NCI-H2081 treated with DMSO at 0.1 percent for 48 hours (cell line): ENCODE measurements at regions not wholly inside any gene's neighbourhood (a gene's known extent, or its start where the extent isn't known, plus 50 kb on each side); places are given as distances from the start of the nearest gene placed in this dataset.
A peak's percentile ranks its signal among the peaks of the same experiment; 100 is the strongest.

ENCODE experiments used
- DNase-seq: peaks from one replicate; lab custom pipeline; 2025; lab: John Stamatoyannopoulos, UW

GRCh38 chr2:4255491-4255890, 552.1 kb downstream of the DCDC2C start:
- DNase-seq: no peak

DNA sequence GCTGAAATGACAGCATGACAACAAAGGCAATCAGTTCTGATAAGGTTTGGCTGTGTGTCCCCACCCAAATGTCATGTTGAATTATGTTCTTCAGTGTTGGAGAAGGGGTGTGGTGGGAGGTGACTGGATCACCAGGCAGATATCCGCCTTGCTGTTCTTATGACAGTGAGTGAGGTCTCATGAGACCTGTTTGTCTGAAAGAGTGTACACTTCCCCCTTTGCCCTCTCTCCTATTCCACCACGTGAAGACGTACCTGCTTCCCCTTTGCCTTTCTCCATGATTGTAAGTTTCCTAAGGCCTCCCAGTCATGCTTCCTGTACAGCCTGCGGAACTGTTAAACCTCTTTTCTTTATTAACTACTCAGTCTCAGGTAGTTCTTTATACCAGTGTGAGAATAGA, 553.0 kb downstream of the DCDC2C start:
- DNase-seq: no peak

DNA sequence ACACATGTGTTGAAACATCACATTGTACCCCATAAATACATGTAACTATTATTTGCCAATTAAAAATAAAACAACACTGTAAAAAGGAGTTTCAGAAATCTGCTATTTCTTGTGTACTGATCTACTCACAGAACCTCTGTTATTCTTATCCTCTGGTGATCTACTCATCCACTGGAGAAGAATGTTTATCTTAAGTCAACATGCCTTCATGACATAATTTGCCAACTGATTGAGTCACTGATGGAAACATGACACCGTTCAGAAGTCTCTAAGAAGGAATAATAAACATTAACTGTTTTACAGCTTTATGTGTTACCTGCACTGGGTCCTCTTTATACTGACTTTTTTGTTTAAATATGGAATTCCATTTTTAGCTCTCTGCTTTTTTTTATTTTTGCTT, 555.2 kb downstream of the DCDC2C start:
- no peak for DNase-seq

- no peak for DNase-seq
Measured at GRCh38 chr2:4265936-4266335, 562.6 kb downstream of the DCDC2C start.

GRCh38 chr2:4269885-4270284, 566.5 kb downstream of the DCDC2C start:
- no peak for DNase-seq

DNA sequence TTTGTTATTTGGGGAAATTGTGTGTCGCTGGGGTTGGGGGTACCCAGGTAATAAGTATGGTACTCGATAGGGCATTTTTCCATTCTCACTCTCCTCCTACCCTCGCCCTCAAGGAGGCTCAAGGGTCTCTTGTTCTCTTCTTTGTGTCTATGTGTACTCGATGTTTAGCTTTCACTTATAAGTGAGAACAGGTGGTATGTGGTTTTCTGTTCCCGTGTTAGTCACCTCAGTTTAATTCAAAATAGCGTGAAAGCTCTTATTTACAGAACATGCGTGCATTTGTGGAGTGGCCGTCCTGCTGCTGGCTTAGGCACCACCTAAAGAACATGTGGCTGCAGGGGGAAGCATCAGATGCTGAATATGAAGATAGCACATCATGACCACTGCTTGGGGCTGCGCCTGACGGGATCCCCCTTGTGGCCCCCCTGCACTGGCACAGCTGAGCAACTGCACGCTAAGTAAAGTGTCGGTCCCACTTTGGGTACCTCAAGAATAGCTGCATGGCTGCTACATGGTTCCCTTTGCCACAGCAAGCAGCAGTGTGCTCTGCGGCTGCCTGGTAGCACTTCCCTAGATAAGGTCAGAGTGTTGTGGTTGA, 569.0 kb downstream of the DCDC2C start:
- DNase-seq: no peak

DNA sequence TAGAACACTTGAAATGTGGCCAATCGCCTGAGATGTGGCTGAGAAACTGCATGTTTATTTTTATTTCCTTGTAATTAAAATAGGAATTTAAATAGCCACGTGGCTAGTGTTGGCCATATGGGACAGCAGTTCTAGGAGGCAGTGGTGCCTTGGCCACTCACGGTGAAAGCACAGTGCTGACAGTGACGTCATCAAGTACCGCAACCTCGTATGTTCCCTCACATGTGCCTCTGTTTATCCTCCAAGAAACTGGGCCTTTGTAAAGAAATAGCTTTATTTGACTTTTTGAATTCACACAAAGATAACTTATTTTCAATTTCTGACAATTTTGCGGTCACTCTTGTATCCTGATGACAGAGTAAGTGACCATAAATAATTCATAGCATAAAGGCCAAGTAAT, 575.0 kb downstream of the DCDC2C start:
- no peak for DNase-seq

DNA sequence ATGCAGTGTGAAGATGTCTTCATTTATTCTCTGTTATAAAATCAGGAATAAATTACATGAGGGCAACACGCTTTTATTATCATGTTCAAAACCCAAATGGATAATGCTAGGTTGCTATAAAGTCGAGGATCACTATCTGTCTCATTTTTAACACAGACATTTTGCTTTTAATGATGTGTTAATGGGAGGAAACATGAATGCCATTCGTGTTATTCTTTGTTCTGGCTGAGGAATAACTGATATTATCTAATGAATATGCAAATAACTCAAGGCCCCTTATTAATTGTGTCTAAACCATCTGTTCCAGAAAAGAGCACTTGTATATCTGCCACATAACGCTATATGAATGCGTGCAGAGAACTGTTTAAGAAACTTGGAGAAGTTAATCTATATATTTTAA, 576.1 kb downstream of the DCDC2C start:
- DNase-seq: no peak

GRCh38 chr2:4291430-4291829, 588.1 kb downstream of the DCDC2C start:
- no peak for DNase-seq

GRCh38 chr2:4295680-4296079, 592.3 kb downstream of the DCDC2C start:
- no peak for DNase-seq

DNA sequence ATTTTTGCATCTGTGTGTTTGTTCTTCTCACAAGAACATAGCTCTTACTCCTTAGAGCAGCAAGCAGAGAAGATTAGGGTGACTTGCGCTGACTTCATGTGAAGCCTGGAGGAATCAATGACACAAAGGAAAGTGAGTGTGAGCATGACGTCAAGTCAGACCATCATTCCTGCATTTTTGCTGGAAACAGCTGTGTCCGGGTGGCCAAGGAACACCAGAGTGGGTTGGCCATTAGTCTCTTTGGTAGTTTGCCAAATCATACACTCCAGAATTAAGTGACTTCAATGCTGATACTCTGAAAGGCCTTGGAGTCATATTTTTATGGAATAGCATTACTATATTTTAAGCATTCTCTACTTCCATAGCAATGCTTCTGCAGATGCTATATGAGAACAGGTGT, 597.2 kb downstream of the DCDC2C start:
- DNase-seq: no peak

- DNase-seq: no peak
Measured at GRCh38 chr2:4324531-4324930, 621.2 kb downstream of the DCDC2C start.

DNA sequence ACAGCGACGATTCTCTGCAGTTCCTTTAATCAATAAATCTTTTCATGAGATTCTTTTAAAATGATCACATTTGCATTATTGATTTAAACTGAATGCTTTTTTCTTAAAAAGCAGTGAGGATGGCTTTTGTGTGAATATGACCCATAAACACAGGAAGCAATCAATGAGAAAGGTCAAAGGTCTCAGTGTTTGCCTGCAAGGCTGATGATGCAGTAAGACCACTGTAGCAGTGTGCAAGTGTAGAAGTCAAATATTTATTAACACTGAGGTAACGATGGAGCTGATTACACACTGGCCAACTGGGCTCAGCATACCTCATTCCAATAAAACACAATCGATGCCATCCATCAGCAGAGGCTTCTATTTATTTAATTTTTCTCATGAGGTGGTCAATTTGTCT, 633.5 kb downstream of the DCDC2C start:
- no peak for DNase-seq

DNA sequence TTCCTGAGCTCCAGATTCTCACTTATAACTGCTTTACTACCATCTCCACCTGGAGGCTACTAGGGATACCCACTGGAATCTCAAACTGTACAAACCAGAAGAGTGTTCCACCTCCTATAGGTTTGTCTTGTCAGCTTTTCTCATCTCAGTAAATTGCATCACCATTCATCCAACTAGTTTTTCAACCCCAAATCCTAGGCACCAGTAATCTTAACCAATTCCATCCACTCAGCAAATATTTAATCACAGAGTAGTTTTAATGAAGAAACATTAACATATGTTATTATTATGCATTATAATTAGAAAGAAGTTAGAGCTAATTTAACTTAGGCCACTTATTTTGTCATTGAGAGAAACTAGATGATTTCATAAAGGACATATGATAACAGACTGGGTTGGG, 635.0 kb downstream of the DCDC2C start:
- no peak for DNase-seq

- DNase-seq: no peak
Measured at GRCh38 chr2:4340536-4340935, 637.2 kb downstream of the DCDC2C start.

GRCh38 chr2:4346628-4347027, 643.3 kb downstream of the DCDC2C start:
- DNase-seq: no peak

- DNase-seq: no peak
Measured at GRCh38 chr2:4353668-4354067, 650.3 kb downstream of the DCDC2C start.

DNA sequence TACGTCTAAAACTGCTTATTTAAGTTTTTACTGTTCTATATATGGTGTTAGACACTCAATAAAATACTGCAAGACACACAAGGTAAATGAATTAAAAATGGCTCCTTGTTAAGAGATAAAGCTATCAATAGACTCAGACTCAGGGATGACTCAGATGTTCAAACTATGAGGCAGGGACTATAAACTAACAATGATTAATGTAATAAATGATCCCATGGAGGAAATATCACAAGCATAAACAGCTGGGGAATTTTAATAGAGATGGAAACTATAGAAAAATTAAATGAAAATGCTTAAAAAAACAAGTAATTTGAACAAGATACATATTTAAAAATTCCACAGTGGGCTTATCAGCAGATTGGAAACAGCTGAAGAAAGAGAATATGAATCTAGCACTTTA, 650.8 kb downstream of the DCDC2C start:
- DNase-seq: no peak

GRCh38 chr2:4354678-4355077, 651.3 kb downstream of the DCDC2C start:
- DNase-seq: no peak

DNA sequence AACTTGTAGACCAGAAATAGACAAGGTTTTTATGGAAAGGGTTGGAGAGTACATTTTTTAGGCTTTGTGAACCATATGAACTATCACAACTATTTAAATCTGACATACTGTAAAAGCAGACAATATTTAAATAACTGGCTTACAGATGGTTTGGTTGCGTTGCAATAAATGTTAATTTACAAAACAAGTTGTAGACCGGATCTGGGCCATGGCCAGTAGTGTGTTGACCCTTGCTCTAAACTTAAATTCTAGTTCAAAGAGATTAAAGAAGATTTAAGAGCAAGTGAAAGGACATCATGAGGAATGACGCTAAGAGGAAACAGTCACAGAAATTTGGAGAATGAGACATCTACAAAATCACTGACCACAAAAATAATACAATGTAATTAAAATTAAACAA, 652.7 kb downstream of the DCDC2C start:
- no peak for DNase-seq

- DNase-seq: no peak
Measured at GRCh38 chr2:4356541-4356940, 653.2 kb downstream of the DCDC2C start.

- DNase-seq: no peak
Measured at GRCh38 chr2:4357121-4357520, 653.7 kb downstream of the DCDC2C start.

- DNase-seq: peak; percentile 25
Measured at GRCh38 chr2:4358837-4359236, 655.5 kb downstream of the DCDC2C start.

- no peak for DNase-seq
Measured at GRCh38 chr2:4368907-4369306, 665.5 kb downstream of the DCDC2C start.
